Neuron (in vitro differentiated cells): ENCODE measurements at regions not wholly inside any gene's neighbourhood (a gene's known extent, or its start where the extent isn't known, plus 50 kb on each side); places are given as distances from the start of the nearest gene placed in this dataset.

ENCODE experiments used
- H2AFZ ChIP-seq: one replicate; pipeline ENCODE4 v1.6.1; 2013; ENCODE audit warnings: low read depth, mild to moderate bottlenecking, inconsistent platforms, low read length, moderate library complexity
- H3K27me3 ChIP-seq: one replicate; pipeline ENCODE4 v1.6.1; 2013; ENCODE audit warnings: low read length; ENCODE audit not compliant: insufficient read depth
- H3K36me3 ChIP-seq: one replicate; pipeline ENCODE4 v1.6.1; 2013; ENCODE audit warnings: low read length; ENCODE audit not compliant: insufficient read depth
- H3K4me1 ChIP-seq: one replicate; pipeline ENCODE4 v1.6.1; 2013; ENCODE audit warnings: low read length; ENCODE audit not compliant: insufficient read depth
- H3K4me3 ChIP-seq: 2 replicates; pipeline ENCODE4 v1.5.1; 2013; ENCODE audit warnings: mild to moderate bottlenecking, low read length, moderate library complexity
- H3K9me3 ChIP-seq: one replicate; pipeline ENCODE4 v1.6.1; 2013; ENCODE audit warnings: low read length

GRCh38 chr20:22371843-22372242 is 212.5 kb downstream of the FOXA2 start:
- Histone ChIP-seq H3K36me3 (no peaks in the 10 kb centered on the region), H3K4me1 (no peaks in the 10 kb centered on the region), H3K4me3 (no peak overlapping the region), H3K27me3 (no peaks in the 10 kb centered on the region), H3K9me3 (no peaks in the 10 kb centered on the region), H2AFZ (no peak overlapping the region)

GRCh38 chr20:22370137-22370536 is 214.2 kb downstream of the FOXA2 start:
- no peaks in the 10 kb centered on the region for H3K4me1 ChIP-seq
- H3K4me3 ChIP-seq = no peak overlapping the region
- H2AFZ ChIP-seq = no peak overlapping the region
- H3K36me3 ChIP-seq = no peaks in the 10 kb centered on the region
- no peaks in the 10 kb centered on the region for H3K27me3 ChIP-seq
- no peaks in the 10 kb centered on the region for H3K9me3 ChIP-seq

- no peak overlapping the region for H3K4me3 ChIP-seq
- H3K4me1 ChIP-seq = no peaks in the 10 kb centered on the region
- no peaks in the 10 kb centered on the region for H3K36me3 ChIP-seq
- no peaks in the 10 kb centered on the region for H3K9me3 ChIP-seq
- no peaks in the 10 kb centered on the region for H3K27me3 ChIP-seq
- H2AFZ ChIP-seq = no peak overlapping the region
Observed at GRCh38 chr20:22369100-22369499, 215.3 kb downstream of the FOXA2 start.

GRCh38 chr20:22368235-22368634 is 216.1 kb downstream of the FOXA2 start:
- no peak overlapping the region for H3K4me3 ChIP-seq
- no peaks in the 10 kb centered on the region for H3K27me3 ChIP-seq
- H2AFZ ChIP-seq = no peak overlapping the region
- no peaks in the 10 kb centered on the region for H3K9me3 ChIP-seq
- no peaks in the 10 kb centered on the region for H3K36me3 ChIP-seq
- H3K4me1 ChIP-seq = no peaks in the 10 kb centered on the region

- Histone ChIP-seq H3K36me3 (no peaks in the 10 kb centered on the region), H3K4me1 (no peaks in the 10 kb centered on the region), H3K4me3 (no peak overlapping the region), H3K27me3 (no peaks in the 10 kb centered on the region), H3K9me3 (no peaks in the 10 kb centered on the region), H2AFZ (no peak overlapping the region)
Observed at GRCh38 chr20:22366631-22367030, 217.7 kb downstream of the FOXA2 start.

- Histone ChIP-seq H3K27me3 (no peaks in the 10 kb centered on the region), H3K4me3 (no peak overlapping the region), H2AFZ (no peak overlapping the region), H3K36me3 (no peaks in the 10 kb centered on the region), H3K4me1 (no peaks in the 10 kb centered on the region), H3K9me3 (no peaks in the 10 kb centered on the region)
Observed at GRCh38 chr20:22354647-22355046, 229.7 kb downstream of the FOXA2 start.

- no peaks in the 10 kb centered on the region for H3K4me1 ChIP-seq
- H3K9me3 ChIP-seq = no peaks in the 10 kb centered on the region
- H3K4me3 ChIP-seq = no peak overlapping the region
- no peaks in the 10 kb centered on the region for H3K36me3 ChIP-seq
- no peaks in the 10 kb centered on the region for H3K27me3 ChIP-seq
- H2AFZ ChIP-seq = no peak overlapping the region
Observed at GRCh38 chr20:22353586-22353985, 230.8 kb downstream of the FOXA2 start.

GRCh38 chr20:22352019-22352418 is 232.4 kb downstream of the FOXA2 start:
- Histone ChIP-seq H2AFZ (no peak overlapping the region), H3K9me3 (no peaks in the 10 kb centered on the region), H3K4me3 (no peak overlapping the region), H3K36me3 (no peaks in the 10 kb centered on the region), H3K4me1 (no peaks in the 10 kb centered on the region), H3K27me3 (no peaks in the 10 kb centered on the region)

- H2AFZ ChIP-seq = no peak overlapping the region
- H3K36me3 ChIP-seq = no peaks in the 10 kb centered on the region
- H3K27me3 ChIP-seq = no peaks in the 10 kb centered on the region
- no peaks in the 10 kb centered on the region for H3K4me1 ChIP-seq
- no peak overlapping the region for H3K4me3 ChIP-seq
- no peaks in the 10 kb centered on the region for H3K9me3 ChIP-seq
Observed at GRCh38 chr20:22350624-22351023, 233.7 kb downstream of the FOXA2 start.

GRCh38 chr20:22348010-22348409 is 236.4 kb downstream of the FOXA2 start:
- Histone ChIP-seq H3K9me3 (no peaks in the 10 kb centered on the region), H3K36me3 (no peaks in the 10 kb centered on the region), H3K4me1 (no peaks in the 10 kb centered on the region), H3K4me3 (no peak overlapping the region), H3K27me3 (no peaks in the 10 kb centered on the region), H2AFZ (no peak overlapping the region)

GRCh38 chr20:22346716-22347115 is 237.7 kb downstream of the FOXA2 start:
- Histone ChIP-seq H3K27me3 (no peaks in the 10 kb centered on the region), H3K4me1 (no peaks in the 10 kb centered on the region), H3K9me3 (no peaks in the 10 kb centered on the region), H2AFZ (no peak overlapping the region), H3K36me3 (no peaks in the 10 kb centered on the region), H3K4me3 (no peak overlapping the region)

- Histone ChIP-seq H3K4me3 (no peak overlapping the region), H3K4me1 (no peaks in the 10 kb centered on the region), H3K36me3 (no peaks in the 10 kb centered on the region), H3K27me3 (no peaks in the 10 kb centered on the region), H2AFZ (no peak overlapping the region), H3K9me3 (no peaks in the 10 kb centered on the region)
Observed at GRCh38 chr20:22343612-22344011, 240.8 kb downstream of the FOXA2 start.

- Histone ChIP-seq H3K36me3 (no peaks in the 10 kb centered on the region), H3K27me3 (no peaks in the 10 kb centered on the region), H2AFZ (no peak overlapping the region), H3K4me3 (no peak overlapping the region), H3K9me3 (no peaks in the 10 kb centered on the region), H3K4me1 (no peaks in the 10 kb centered on the region)
Observed at GRCh38 chr20:22342410-22342809, 242.0 kb downstream of the FOXA2 start.

- Histone ChIP-seq H3K27me3 (no peaks in the 10 kb centered on the region), H2AFZ (no peak overlapping the region), H3K9me3 (no peaks in the 10 kb centered on the region), H3K4me1 (no peaks in the 10 kb centered on the region), H3K4me3 (no peak overlapping the region), H3K36me3 (no peaks in the 10 kb centered on the region)
Observed at GRCh38 chr20:22341508-22341907, 242.9 kb downstream of the FOXA2 start.
